Neural progenitor cell (in vitro differentiated cells): ENCODE measurements at regions not wholly inside any gene's neighbourhood (a gene's known extent, or its start where the extent isn't known, plus 50 kb on each side); places are given as distances from the start of the nearest gene placed in this dataset.

ENCODE experiments used
- DNase-seq: peaks from one replicate; pipeline ENCODE4 v3.0.0-alpha.2; 2016; ENCODE audit warnings: low spot score
- H2AFZ ChIP-seq: fragments of 200-600 bp; sonication (generic); replicated peaks from 2 replicates; pipeline ENCODE4 v1.6.1; 2016; ENCODE audit warnings: antibody characterized with exemption
- H3F3A ChIP-seq: fragments of 200-600 bp; sonication (generic); 2 replicates; pipeline ENCODE4 v1.6.1; 2016; ENCODE audit warnings: antibody characterized with exemption, low read depth
- H3K27ac ChIP-seq: fragments of 200-600 bp; sonication (generic); 2 replicates; pipeline ENCODE4 v1.5.1; 2016; ENCODE audit warnings: mild to moderate bottlenecking
- H3K27me3 ChIP-seq: fragments of 200-600 bp; sonication (generic); 2 replicates; pipeline ENCODE4 v1.6.1; 2016; ENCODE audit warnings: mild to moderate bottlenecking, moderate library complexity
- H3K36me3 ChIP-seq: fragments of 200-600 bp; sonication (generic); 2 replicates; pipeline ENCODE4 v1.5.1; 2016
- H3K4me1 ChIP-seq: fragments of 200-600 bp; sonication (generic); 2 replicates; pipeline ENCODE4 v1.6.1; 2016; ENCODE audit warnings: mixed run types
- H3K4me2 ChIP-seq: fragments of 200-600 bp; sonication (generic); 2 replicates; pipeline ENCODE4 v1.6.1; 2016
- H3K4me3 ChIP-seq: fragments of 200-600 bp; sonication (generic); 2 replicates; pipeline ENCODE4 v1.5.1; 2016
- H3K79me2 ChIP-seq: fragments of 200-600 bp; sonication (generic); 2 replicates; pipeline ENCODE4 v1.6.1; 2016; ENCODE audit warnings: low read depth
- H3K9ac ChIP-seq: fragments of 200-600 bp; sonication (generic); 2 replicates; pipeline ENCODE4 v1.6.1; 2016
- H3K9me3 ChIP-seq: fragments of 200-600 bp; sonication (generic); 2 replicates; pipeline ENCODE4 v1.5.1; 2016; ENCODE audit warnings: low read depth
- H4K20me1 ChIP-seq: fragments of 200-600 bp; sonication (generic); 2 replicates; pipeline ENCODE4 v1.6.1; 2016; ENCODE audit warnings: low read depth
- H3K27ac Mint-ChIP-seq: 3 replicates; pipeline ENCODE4 v1.8.0; 2021; ENCODE audit warnings: mixed read lengths
- H3K27me3 Mint-ChIP-seq: 2 replicates; pipeline ENCODE4 v1.8.0; 2022; ENCODE audit warnings: low read depth, mild to moderate bottlenecking, inconsistent platforms, moderate library complexity, mixed read lengths; ENCODE audit not compliant: insufficient read depth
- H3K36me3 Mint-ChIP-seq: 3 replicates; pipeline ENCODE4 v1.8.0; 2021; ENCODE audit warnings: mixed read lengths
- H3K4me1 Mint-ChIP-seq: 3 replicates; pipeline ENCODE4 v1.8.0; 2021; ENCODE audit warnings: mixed read lengths
- H3K4me3 Mint-ChIP-seq: 3 replicates; pipeline ENCODE4 v1.8.0; 2021; ENCODE audit warnings: mild to moderate bottlenecking, moderate library complexity, mixed read lengths
- H3K9me3 Mint-ChIP-seq: 3 replicates; pipeline ENCODE4 v1.8.0; 2020; ENCODE audit warnings: mixed read lengths
- CTCF ChIP-seq: fragments of 200-600 bp; sonication (generic); IDR thresholded peaks from 2 replicates; pipeline ENCODE4 v1.5.1; 2017; ENCODE audit warnings: antibody characterized with exemption, mild to moderate bottlenecking
- EZH2 ChIP-seq: fragments of 200-600 bp; sonication (generic); IDR thresholded peaks from 2 replicates; pipeline ENCODE4 v1.6.1; 2017; ENCODE audit warnings: antibody characterized with exemption, mild to moderate bottlenecking, moderate library complexity
- EZH2phosphoT487 ChIP-seq: fragments of 200-600 bp; sonication (generic); IDR thresholded peaks from 2 replicates; pipeline ENCODE4 v1.6.1; 2017; ENCODE audit warnings: antibody characterized with exemption

- Histone ChIP-seq H3K36me3 (peaks cover 5% of the 10 kb centered on the region), H3F3A (no peaks in the 10 kb centered on the region), H2AFZ (no peak overlapping the region), H3K27me3 (no peaks in the 10 kb centered on the region), H4K20me1 (peaks cover 26% of the 10 kb centered on the region), H3K4me1 (peaks cover 17% of the 10 kb centered on the region), H3K27ac (no peak overlapping the region), H3K9ac (no peak overlapping the region), H3K9me3 (no peaks in the 10 kb centered on the region), H3K4me2 (no peak overlapping the region), H3K79me2 (peaks cover 39% of the 10 kb centered on the region), H3K4me3 (no peak overlapping the region)
- H3K27me3 Mint-ChIP-seq = no peaks in the 10 kb centered on the region
- TF ChIP-seq EZH2phosphoT487 (no peak), EZH2 (no peak), CTCF (no peak)
- H3K27ac Mint-ChIP-seq = no peak overlapping the region
- H3K9me3 Mint-ChIP-seq = peaks cover 4% of the 10 kb centered on the region
- no peak for DNase-seq
- H3K36me3 Mint-ChIP-seq = peaks cover 24% of the 10 kb centered on the region
- H3K4me1 Mint-ChIP-seq = peaks cover 22% of the 10 kb centered on the region
- H3K4me3 Mint-ChIP-seq = no peak overlapping the region
These were observed 92.7 kb downstream of the FAM217A start for GRCh38 chr6:3986241-3986640.

- Histone ChIP-seq H3K79me2 (peaks cover 39% of the 10 kb centered on the region), H3K9me3 (no peaks in the 10 kb centered on the region), H4K20me1 (peaks cover 34% of the 10 kb centered on the region), H2AFZ (no peak overlapping the region), H3K27me3 (no peaks in the 10 kb centered on the region), H3K4me2 (no peak overlapping the region), H3F3A (no peaks in the 10 kb centered on the region), H3K4me3 (no peak overlapping the region), H3K4me1 (peaks cover 18% of the 10 kb centered on the region), H3K36me3 (peaks cover 5% of the 10 kb centered on the region), H3K27ac (no peak overlapping the region), H3K9ac (no peak overlapping the region)
- peak overlapping the region; percentile 14 for H3K27ac Mint-ChIP-seq
- H3K36me3 Mint-ChIP-seq = peaks cover 22% of the 10 kb centered on the region
- no peaks in the 10 kb centered on the region for H3K27me3 Mint-ChIP-seq
- H3K4me3 Mint-ChIP-seq = peak overlapping the region; percentile 54
- TF ChIP-seq CTCF (no peak), EZH2 (no peak), EZH2phosphoT487 (no peak)
- H3K4me1 Mint-ChIP-seq = peaks cover 28% of the 10 kb centered on the region
- H3K9me3 Mint-ChIP-seq = peaks cover 4% of the 10 kb centered on the region
- DNase-seq = peak; percentile 18
These were observed 91.9 kb downstream of the FAM217A start for GRCh38 chr6:3987053-3987452.

- peaks cover 36% of the 10 kb centered on the region for H3K79me2 ChIP-seq
- DNase-seq = no peak
- H3K4me1 Mint-ChIP-seq = peaks cover 30% of the 10 kb centered on the region
- no peak overlapping the region for H3K9ac ChIP-seq
- no peak overlapping the region for H3K4me3 Mint-ChIP-seq
- no peaks in the 10 kb centered on the region for H3K27me3 ChIP-seq
- H3K27ac ChIP-seq = no peak overlapping the region
- TF ChIP-seq EZH2 = no peak
- TF ChIP-seq CTCF = no peak
- TF ChIP-seq EZH2phosphoT487 = no peak
- no peaks in the 10 kb centered on the region for H3F3A ChIP-seq
- H3K36me3 Mint-ChIP-seq = peaks cover 20% of the 10 kb centered on the region
- peaks cover under 1% of the 10 kb centered on the region for H3K36me3 ChIP-seq
- H3K9me3 Mint-ChIP-seq = peaks cover 4% of the 10 kb centered on the region
- H3K4me2 ChIP-seq = no peak overlapping the region
- H3K27ac Mint-ChIP-seq = no peak overlapping the region
- no peak overlapping the region for H3K4me3 ChIP-seq
- H4K20me1 ChIP-seq = peaks cover 38% of the 10 kb centered on the region
- no peak overlapping the region for H2AFZ ChIP-seq
- H3K4me1 ChIP-seq = peaks cover 18% of the 10 kb centered on the region
- H3K9me3 ChIP-seq = no peaks in the 10 kb centered on the region
- H3K27me3 Mint-ChIP-seq = no peaks in the 10 kb centered on the region
These were observed 91.4 kb downstream of the FAM217A start for GRCh38 chr6:3987576-3987975.
